OCI-LY1 (cell line): ENCODE measurements at regions not wholly inside any gene's neighbourhood (a gene's known extent, or its start where the extent isn't known, plus 50 kb on each side); places are given as distances from the start of the nearest gene placed in this dataset.

ENCODE experiments used
- CTCF ChIP-seq: fragments of 200-600 bp; sonication (generic), shearing (Covaris generic); IDR thresholded peaks from 2 replicates; pipeline ENCODE4 v1.5.1; 2017; ENCODE audit warnings: mild to moderate bottlenecking, antibody characterized with exemption, low read length, moderate library complexity, mixed read lengths
- EZH2 ChIP-seq: fragments of 200-600 bp; sonication (generic), shearing (Covaris generic); IDR thresholded peaks from 2 replicates; pipeline ENCODE4 v1.8.0; 2017; ENCODE audit warnings: borderline replicate concordance, mixed run types, mild to moderate bottlenecking, antibody characterized with exemption, low read length, moderate library complexity, mixed read lengths

DNA sequence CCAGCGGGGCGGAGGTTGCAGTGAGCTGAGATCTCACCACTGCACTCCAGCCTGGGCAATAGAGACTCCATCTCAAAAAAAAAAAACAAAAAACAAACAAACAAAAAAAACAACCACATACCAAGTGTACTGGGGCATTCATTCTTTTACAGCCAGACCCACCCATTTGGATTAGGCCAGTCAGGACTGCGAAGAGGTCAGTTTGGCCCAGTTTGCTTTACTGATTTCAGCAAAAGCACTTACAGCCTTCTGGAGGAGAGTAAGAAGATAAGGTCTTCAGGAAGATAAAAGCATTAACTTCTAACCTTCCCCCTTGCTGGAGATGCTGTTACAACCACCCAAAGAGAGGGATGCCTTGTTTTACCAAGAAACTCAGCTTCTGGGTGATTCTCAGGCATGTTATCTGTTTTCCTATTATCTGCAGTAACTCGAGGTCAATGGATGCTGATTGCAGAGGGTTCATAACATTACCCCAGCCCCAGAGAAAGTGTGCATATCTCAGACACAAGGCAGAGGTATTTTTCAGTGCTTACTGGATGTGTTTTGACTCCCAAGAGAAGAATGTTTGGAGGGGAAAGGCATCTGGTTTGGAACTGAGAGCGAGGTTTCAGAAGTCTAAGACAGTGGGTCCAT, 118.9 kb downstream of the RIN2 start:
- TF ChIP-seq EZH2 (no peak), CTCF (no peak)
